ENCODE measurements at regions not wholly inside any gene's neighbourhood (a gene's known extent, or its start where the extent isn't known, plus 50 kb on each side); places are given as distances from the start of the nearest gene placed in this dataset.

GRCh38 chr9:26603617-26604016 lies 289.0 kb downstream of the CAAP1 start:
- DNase-seq (ENCODE audit: low read depth in 1 of 2, low spot score in 2 of 2), result no peak
- H2BK20ac ChIP-seq (ENCODE audit: low read length), result 0 out of 2 replicates have a peak overlapping the region, but pooled peaks have one; percentile 55
- H3K9ac ChIP-seq (replicated peaks in 1 of 4; ENCODE audit: extremely low read depth in 1 of 4, low read depth in 3 of 4, low read length in 3 of 4), result no peak overlapping the region
- no peak overlapping the region for H3K4ac ChIP-seq (replicated peaks; ENCODE audit: insufficient read length, low read depth, low read length)
- peak overlapping the region; percentile 37 to 45; a peak in 2 of 4 replicates for H3K4me2 ChIP-seq (ENCODE audit: insufficient read depth in 1 of 2, low read depth in 2 of 2, low read length in 2 of 2)
- H2AK5ac ChIP-seq (ENCODE audit: low read depth, low read length), result no peak overlapping the region
- H2AFZ ChIP-seq (ENCODE audit: low read length), result no peak overlapping the region
- FAIRE-seq, result no peak
- no peak overlapping the region for H3K56ac ChIP-seq (replicated peaks; ENCODE audit: insufficient read length, low read depth, low read length)
- no peak overlapping the region for H2BK15ac ChIP-seq (ENCODE audit: low read length)
- H4K20me1 ChIP-seq (replicated peaks in 1 of 2; ENCODE audit: control insufficient read depth in 1 of 2, insufficient read depth in 2 of 2, low read length in 2 of 2), result no peaks in the 10 kb centered on the region
- no peaks in the 10 kb centered on the region for H3K23me2 ChIP-seq (ENCODE audit: low read depth, low read length)
- H4K8ac ChIP-seq (ENCODE audit: extremely low read depth, insufficient read depth, low read length), result no peak overlapping the region
- H4K5ac ChIP-seq (ENCODE audit: insufficient read length, low read depth, low read length), result no peak overlapping the region
- ChIA-PET POLR2A (ENCODE audit: partially characterized antibody) (no interaction called here), CTCF (ENCODE audit: partially characterized antibody) (interaction anchor here (1.3 kb wide), 1 partner anchor 10 kb away, joined by 6 read pairs; no protein-coding TSS in a partner anchor)
- H3K27me3 ChIP-seq (replicated peaks in 1 of 4; ENCODE audit: control insufficient read depth in 3 of 4, extremely low read depth in 1 of 4, insufficient read depth in 3 of 4, low read length in 3 of 4), result no peaks in the 10 kb centered on the region
- H3K18ac ChIP-seq (ENCODE audit: extremely low read depth, low read length), result no peak overlapping the region; the same call in 1 of the 2 replicates
- H3K9me3 ChIP-seq (ENCODE audit: insufficient read depth in 2 of 2, low read depth in 1 of 2, low read length in 1 of 2), result no peaks in the 10 kb centered on the region
- no peak overlapping the region for H2BK12ac ChIP-seq (ENCODE audit: low read depth, low read length)
- H3K27ac ChIP-seq (ENCODE audit: low read depth, low read length), result no peak overlapping the region
- H2BK5ac ChIP-seq (ENCODE audit: low read depth, low read length), result peak overlapping the region; percentile 35; the same call in 1 of the 2 replicates
- no peak overlapping the region for H3K23ac ChIP-seq (ENCODE audit: insufficient read length)
- H3K79me1 ChIP-seq (ENCODE audit: low read depth, low read length), result no peaks in the 10 kb centered on the region
- H3K4me1 ChIP-seq (replicated peaks in 1 of 4; ENCODE audit: control insufficient read depth in 3 of 4, insufficient read depth in 4 of 4, low read length in 3 of 4), result peaks cover 1 to 10% (median 10%) of the 10 kb centered on the region in 4 experiments; a peak in 3 of 7 replicates
- no peak overlapping the region for H4K91ac ChIP-seq (replicated peaks; ENCODE audit: insufficient read length, low read length)
- no peak overlapping the region for H3K14ac ChIP-seq (ENCODE audit: insufficient read length)
- no peaks in the 10 kb centered on the region for H3K79me2 ChIP-seq (ENCODE audit: control insufficient read depth in 1 of 2, insufficient read depth in 2 of 2, low read length in 2 of 2)
- H2BK120ac ChIP-seq (replicated peaks; ENCODE audit: low read depth, low read length), result no peak overlapping the region
- peak overlapping the region in 1 of 4 experiments; percentile 19; a peak in 1 of 8 replicates for H3K4me3 ChIP-seq (ENCODE audit: extremely low read depth in 1 of 4, insufficient read depth in 2 of 4, low read depth in 3 of 4, low read length in 4 of 4)
- H3K36me3 ChIP-seq (ENCODE audit: control insufficient read depth in 2 of 4, insufficient read depth in 4 of 4, low read length in 3 of 4), result no peaks in the 10 kb centered on the region
- TF ChIP-seq TEAD4 (IDR thresholded peaks at IDR 0.05; ENCODE audit: low read depth, low read length) (no peak), USF2 (IDR thresholded peaks at IDR 0.05; ENCODE audit: low read length) (no peak), CTBP2 (IDR thresholded peaks at IDR 0.05; ENCODE audit: borderline replicate concordance, insufficient read depth, insufficient read length, low read length) (no peak), KDM1A (IDR thresholded peaks at IDR 0.05; ENCODE audit: borderline replicate concordance, low read length) (no peak), TAF1 (IDR thresholded peaks at IDR 0.05; ENCODE audit: low read depth, low read length) (no peak), ZNF274 (IDR thresholded peaks at IDR 0.05; ENCODE audit: borderline replicate concordance, extremely low read depth, low read length) (no peak), ATF3 (IDR thresholded peaks at IDR 0.05; ENCODE audit: insufficient read depth, low read depth, low read length) (no peak), SIRT6 (IDR thresholded peaks at IDR 0.05; ENCODE audit: low read length) (no peak), GABPA (IDR thresholded peaks at IDR 0.05; ENCODE audit: borderline replicate concordance, insufficient read depth, low read length) (no peak), RAD21 (IDR thresholded peaks at IDR 0.05 in 1 of 2, conservative IDR thresholded peaks at IDR 0.05 in 1 of 2; ENCODE audit: low read depth in 2 of 2, low read length in 2 of 2) (no peak), TAF7 (optimal IDR thresholded peaks at IDR 0.05; ENCODE audit: borderline replicate concordance, low read depth, low read length) (no peak), KDM4A (IDR thresholded peaks at IDR 0.05; ENCODE audit: low read depth, low read length, severe bottlenecking) (no peak), GTF2F1 (IDR thresholded peaks at IDR 0.05; ENCODE audit: borderline replicate concordance, low read depth, low read length) (no peak)
